ENCODE measurements at regions not wholly inside any gene's neighbourhood (a gene's known extent, or its start where the extent isn't known, plus 50 kb on each side); places are given as distances from the start of the nearest gene placed in this dataset.

DNA sequence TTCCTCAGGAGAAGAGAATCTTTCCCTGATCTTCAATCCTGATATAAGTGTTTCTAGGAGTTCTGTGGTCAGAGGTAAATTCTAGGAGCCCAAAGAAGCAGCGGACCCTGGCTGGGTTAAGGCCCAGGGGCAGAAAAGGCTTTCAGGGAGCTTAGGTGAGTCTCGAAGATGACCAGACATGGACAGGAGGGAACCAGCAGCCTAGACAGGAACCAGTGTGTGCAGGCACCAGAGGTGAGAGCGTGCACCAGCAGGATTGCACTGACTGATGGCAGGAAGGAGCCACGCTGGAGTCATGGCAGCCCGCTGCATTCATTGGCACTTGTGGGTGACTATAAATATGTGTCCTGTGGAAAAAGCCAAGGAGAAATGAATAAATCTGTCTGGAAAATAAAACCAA lies 489.9 kb downstream of the BCL11B start:
- Histone ChIP-seq H3K9me3 (no peaks in the 10 kb centered on the region), H3K36me3 (no peaks in the 10 kb centered on the region), H3K4me1 (no peaks in the 10 kb centered on the region), H3K4me3 (replicated peaks in 1 of 3) (no peak overlapping the region), H3K27ac (no peak overlapping the region), H3K27me3 (no peaks in the 10 kb centered on the region)
- TF ChIP-seq POLR2A (IDR thresholded peaks at IDR 0.05) = no peak
- TF ChIP-seq, protein P1, sequence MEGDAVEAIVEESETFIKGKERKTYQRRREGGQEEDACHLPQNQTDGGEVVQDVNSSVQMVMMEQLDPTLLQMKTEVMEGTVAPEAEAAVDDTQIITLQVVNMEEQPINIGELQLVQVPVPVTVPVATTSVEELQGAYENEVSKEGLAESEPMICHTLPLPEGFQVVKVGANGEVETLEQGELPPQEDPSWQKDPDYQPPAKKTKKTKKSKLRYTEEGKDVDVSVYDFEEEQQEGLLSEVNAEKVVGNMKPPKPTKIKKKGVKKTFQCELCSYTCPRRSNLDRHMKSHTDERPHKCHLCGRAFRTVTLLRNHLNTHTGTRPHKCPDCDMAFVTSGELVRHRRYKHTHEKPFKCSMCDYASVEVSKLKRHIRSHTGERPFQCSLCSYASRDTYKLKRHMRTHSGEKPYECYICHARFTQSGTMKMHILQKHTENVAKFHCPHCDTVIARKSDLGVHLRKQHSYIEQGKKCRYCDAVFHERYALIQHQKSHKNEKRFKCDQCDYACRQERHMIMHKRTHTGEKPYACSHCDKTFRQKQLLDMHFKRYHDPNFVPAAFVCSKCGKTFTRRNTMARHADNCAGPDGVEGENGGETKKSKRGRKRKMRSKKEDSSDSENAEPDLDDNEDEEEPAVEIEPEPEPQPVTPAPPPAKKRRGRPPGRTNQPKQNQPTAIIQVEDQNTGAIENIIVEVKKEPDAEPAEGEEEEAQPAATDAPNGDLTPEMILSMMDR (IDR thresholded peaks at IDR 0.05) = no peak
- intact Hi-C loops (cut with DNase I) = no loop called here
- 90 to 97% methylated on average over 5 of the region's 5 CpGs for WGBS, 2 donors
- DNase-seq = no peak

DNA sequence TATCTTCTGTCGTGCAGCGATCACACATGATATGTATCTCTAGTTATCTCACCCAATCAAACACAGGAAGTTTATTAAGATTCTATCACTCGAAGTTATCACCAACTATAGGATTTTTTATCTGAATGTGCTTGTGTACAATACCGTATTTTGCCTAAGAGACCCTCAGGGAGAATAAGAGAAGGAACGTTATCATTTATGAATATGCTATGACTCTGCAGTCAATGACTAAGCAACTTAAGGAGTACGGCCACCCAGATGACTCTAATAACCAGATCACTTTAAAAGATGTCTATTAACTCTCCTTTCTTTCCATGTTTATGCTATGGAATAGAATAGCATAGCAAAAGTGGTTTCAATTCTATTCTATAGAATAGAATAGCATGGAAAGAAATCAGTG lies 486.4 kb downstream of the BCL11B start:
- Histone ChIP-seq H3K27ac (no peak overlapping the region), H3K9me3 (no peaks in the 10 kb centered on the region), H3K36me3 (no peaks in the 10 kb centered on the region), H3K4me1 (no peaks in the 10 kb centered on the region), H3K4me3 (replicated peaks in 1 of 3) (no peak overlapping the region), H3K27me3 (no peaks in the 10 kb centered on the region)
- WGBS, 2 donors = 79% methylated on average over 6 of the region's 6 CpGs
- TF ChIP-seq POLR2A (IDR thresholded peaks at IDR 0.05) = no peak
- TF ChIP-seq, protein P1 (IDR thresholded peaks at IDR 0.05) = no peak
- intact Hi-C loops (cut with DNase I) = no loop called here
- no peak for DNase-seq

DNA sequence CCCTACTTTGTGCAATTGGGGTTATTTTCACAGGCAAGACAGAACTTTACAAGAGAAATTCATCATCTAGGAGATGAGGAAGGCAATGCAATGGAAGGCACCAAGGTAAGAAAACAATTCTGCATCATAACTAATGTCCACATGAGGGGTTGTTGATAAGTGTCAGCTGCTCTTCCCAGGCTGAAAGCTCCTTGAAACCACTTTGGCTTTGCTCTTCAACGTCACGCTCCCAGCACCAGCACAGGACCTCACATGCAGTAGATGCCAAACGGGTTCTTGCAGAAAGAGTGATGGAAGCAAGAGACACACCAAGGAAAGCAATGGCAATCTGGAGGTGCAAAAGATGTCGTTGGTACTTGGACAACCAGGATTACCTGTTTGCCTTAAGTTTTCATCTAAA lies 485.5 kb downstream of the BCL11B start:
- TF ChIP-seq, protein P1 (IDR thresholded peaks at IDR 0.05) = no peak
- no peak for TF ChIP-seq POLR2A (IDR thresholded peaks at IDR 0.05)
- H3K9me3 ChIP-seq = no peaks in the 10 kb centered on the region
- H3K27me3 ChIP-seq = no peaks in the 10 kb centered on the region
- H3K27ac ChIP-seq = no peak overlapping the region
- WGBS, 2 donors = 53 to 65% methylated on average over 4 of the region's 4 CpGs
- no peaks in the 10 kb centered on the region for H3K4me1 ChIP-seq
- intact Hi-C loops (cut with DNase I) = no loop called here
- no peak for DNase-seq
- no peaks in the 10 kb centered on the region for H3K36me3 ChIP-seq
- H3K4me3 ChIP-seq (replicated peaks in 1 of 3) = no peak overlapping the region

DNA sequence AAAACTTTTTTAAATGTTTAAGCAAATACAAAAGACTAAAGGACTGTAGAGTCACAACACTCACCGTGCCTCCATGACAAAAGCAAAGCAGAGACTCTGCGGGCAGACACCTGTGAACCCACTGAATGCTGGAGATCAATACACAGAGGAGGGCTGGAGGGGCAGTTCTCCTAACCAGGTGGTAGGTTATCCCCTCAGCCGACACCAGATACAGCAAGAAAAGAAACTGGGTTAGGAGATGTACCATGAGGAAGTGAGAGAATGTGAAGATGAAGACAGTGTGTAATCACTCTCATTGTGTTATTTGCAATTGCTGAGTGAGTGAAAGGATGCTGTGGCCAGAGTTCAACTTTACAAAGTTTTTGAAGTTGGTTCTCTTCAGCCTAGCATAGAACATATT lies 480.3 kb downstream of the BCL11B start:
- intact Hi-C loops (cut with DNase I) = no loop called here
- H3K27me3 ChIP-seq = no peaks in the 10 kb centered on the region
- WGBS, 2 donors = 88 to 89% methylated on average over 3 of the region's 3 CpGs

DNA sequence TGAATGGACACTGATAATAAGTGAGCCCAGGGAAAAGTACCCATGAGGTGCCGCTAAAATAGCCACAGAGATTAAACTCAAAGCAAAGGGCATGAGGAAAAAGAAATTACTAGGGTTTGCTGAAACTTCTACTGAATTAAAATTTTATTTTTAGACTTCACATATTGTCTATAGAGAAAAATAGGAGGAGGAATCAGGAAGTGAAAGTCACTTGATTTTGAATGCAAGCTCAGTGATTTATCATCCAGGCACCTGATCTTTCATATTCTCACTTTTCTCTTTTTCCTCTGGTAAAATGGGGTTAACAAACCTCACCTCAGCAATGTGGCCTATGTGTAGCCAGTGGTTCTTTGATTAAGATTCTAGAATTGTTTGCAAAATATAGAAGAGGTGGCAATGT lies 479.8 kb downstream of the BCL11B start:
- H3K9me3 ChIP-seq = no peaks in the 10 kb centered on the region
- 97 to 98% methylated on average over 1 of the region's 1 CpG for WGBS, 2 donors
- H3K27ac ChIP-seq = no peak overlapping the region
- DNase-seq = no peak
- TF ChIP-seq, protein P1 (IDR thresholded peaks at IDR 0.05) = no peak
- TF ChIP-seq POLR2A (IDR thresholded peaks at IDR 0.05) = no peak
- intact Hi-C loops (cut with DNase I) = no loop called here
- no peaks in the 10 kb centered on the region for H3K36me3 ChIP-seq
- H3K27me3 ChIP-seq = no peaks in the 10 kb centered on the region
- H3K4me3 ChIP-seq (replicated peaks in 1 of 3) = no peak overlapping the region
- H3K4me1 ChIP-seq = no peaks in the 10 kb centered on the region

More for the DNA sequence above, 480.3 kb downstream of the BCL11B start:
- no peaks in the 10 kb centered on the region for H3K9me3 ChIP-seq
- no peak for TF ChIP-seq POLR2A (IDR thresholded peaks at IDR 0.05)
- TF ChIP-seq, protein P1 (IDR thresholded peaks at IDR 0.05) = no peak
- H3K27ac ChIP-seq = no peak overlapping the region
- no peaks in the 10 kb centered on the region for H3K4me1 ChIP-seq
- H3K4me3 ChIP-seq (replicated peaks in 1 of 3) = no peak overlapping the region
- no peaks in the 10 kb centered on the region for H3K36me3 ChIP-seq
- DNase-seq = no peak
